Lung (tissue), 11 donors: ENCODE measurements at regions not wholly inside any gene's neighbourhood (a gene's known extent, or its start where the extent isn't known, plus 50 kb on each side); places are given as distances from the start of the nearest gene placed in this dataset.

ENCODE experiments used
- ATAC-seq: fragments of 200-7000 bp; cut with Tn5 transposase; one replicate; pipeline ENCODE4 v1.9.1; 2020; ENCODE audit warnings: moderate number of reproducible peaks; ENCODE audit not compliant: insufficient read depth, low FRiP score
- DNase-seq, 3 donors: peaks; one replicate each; pipeline ENCODE4 v3.0.0-alpha.2; 2013 to 2017
- H3K27ac ChIP-seq, 2 donors: one replicate each; pipeline ENCODE4 v1.5.1; 2013; ENCODE audit warnings: mild to moderate bottlenecking in 2 of 2, moderate library complexity in 2 of 2, control low read depth in 1 of 2, inconsistent platforms in 1 of 2, low read depth in 1 of 2, low read length in 1 of 2
- H3K27me3 ChIP-seq, 3 donors: one replicate each; pipeline ENCODE4 v1.5.1; 2013; ENCODE audit warnings: low read length in 2 of 3; ENCODE audit not compliant: control insufficient read depth in 3 of 3, insufficient read depth in 3 of 3
- H3K36me3 ChIP-seq, 4 donors: one replicate each; pipeline ENCODE4 v1.5.1; 2013; ENCODE audit warnings: low read length in 4 of 4, mild to moderate bottlenecking in 1 of 4, moderate library complexity in 1 of 4; ENCODE audit not compliant: control insufficient read depth in 4 of 4, insufficient read depth in 4 of 4
- H3K4me1 ChIP-seq, 5 donors: one replicate each; pipeline ENCODE4 v1.5.1; 2013; ENCODE audit warnings: low read length in 5 of 5, mild to moderate bottlenecking in 2 of 5, moderate library complexity in 1 of 5; ENCODE audit not compliant: control insufficient read depth in 5 of 5, insufficient read depth in 5 of 5
- H3K4me3 ChIP-seq: one replicate; pipeline ENCODE4 v1.5.1; 2013; ENCODE audit warnings: mild to moderate bottlenecking, control low read depth, moderate library complexity
- H3K9ac ChIP-seq, 2 donors: one replicate each; pipeline ENCODE4 v1.5.1; 2013; ENCODE audit warnings: low read length in 2 of 2, control low read depth in 1 of 2; ENCODE audit not compliant: insufficient read depth in 1 of 2
- H3K9me3 ChIP-seq, 4 donors: one replicate each; pipeline ENCODE4 v1.5.1; 2013; ENCODE audit warnings: low read length in 3 of 4, mild to moderate bottlenecking in 1 of 4, moderate library complexity in 1 of 4; ENCODE audit not compliant: control insufficient read depth in 4 of 4, insufficient read depth in 3 of 4
- CTCF ChIP-seq: IDR thresholded peaks from 2 replicates; pipeline ENCODE4 v1.5.1; 2012; ENCODE audit warnings: mild to moderate bottlenecking; ENCODE audit errors: control extremely low read depth, extremely low read depth
- WGBS, 2 donors: extraction: QIAGEN DNeasy Blood & Tissue Kit; methylation state at CpG; one replicate each; pipeline ENCODE4 v1.1.7; 2013; 5-methylcytosine and 5-hydroxymethylcytosine counted together
- donor health status: control.
- donor health status: control.
- donor health status: Bipolar disorder and iron deficiency.
- donor health status: healthy.
- donor health status: DM: yes; HTN: yes; CAD: no.

GRCh38 chr5:133714161-133714915, 102.0 kb upstream of the FSTL4 start:
- DNase-seq, result no peak
- Histone ChIP-seq H3K27me3 (no peaks in the 10 kb centered on the region), H3K9ac (no peak overlapping the region), H3K36me3 (no peaks in the 10 kb centered on the region), H3K4me1 (peaks cover 0 to 5% (median 0%) of the 10 kb centered on the region in 5 donors), H3K9me3 (no peaks in the 10 kb centered on the region), H3K27ac (no peak overlapping the region), H3K4me3 (no peak overlapping the region)
- no peak for TF ChIP-seq CTCF
- no peak for ATAC-seq
- 62 to 85% methylated on average over 12 of the region's 12 CpGs for WGBS, 2 donors

DNA sequence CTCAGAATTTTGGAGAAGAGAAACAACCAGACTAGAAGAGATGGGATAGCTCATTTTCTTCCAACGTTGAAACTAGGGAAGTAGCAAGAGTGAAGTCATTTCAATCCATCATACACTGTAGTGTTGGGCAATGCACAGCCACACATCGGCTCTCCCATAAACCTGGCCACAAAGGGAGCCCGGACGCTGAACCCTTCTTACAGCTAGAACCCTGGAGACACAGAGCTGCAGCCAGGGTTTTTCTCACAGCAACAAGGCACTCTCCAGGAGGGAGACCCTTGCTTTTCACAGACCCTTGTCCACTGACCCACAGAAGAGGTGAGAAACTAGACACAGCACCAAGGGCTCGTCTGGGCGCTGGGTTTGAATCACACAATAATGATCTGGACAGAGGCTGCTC, 101.4 kb upstream of the FSTL4 start:
- Histone ChIP-seq H3K27ac (no peak overlapping the region), H3K4me1 (peaks cover 0 to 6% (median 0%) of the 10 kb centered on the region in 5 donors), H3K36me3 (no peaks in the 10 kb centered on the region), H3K9ac (no peak overlapping the region), H3K9me3 (no peaks in the 10 kb centered on the region), H3K4me3 (no peak overlapping the region), H3K27me3 (no peaks in the 10 kb centered on the region)
- no peak for TF ChIP-seq CTCF
- ATAC-seq, result no peak
- no peak for DNase-seq
- 64 to 84% methylated on average over 6 of the region's 6 CpGs for WGBS, 2 donors

DNA sequence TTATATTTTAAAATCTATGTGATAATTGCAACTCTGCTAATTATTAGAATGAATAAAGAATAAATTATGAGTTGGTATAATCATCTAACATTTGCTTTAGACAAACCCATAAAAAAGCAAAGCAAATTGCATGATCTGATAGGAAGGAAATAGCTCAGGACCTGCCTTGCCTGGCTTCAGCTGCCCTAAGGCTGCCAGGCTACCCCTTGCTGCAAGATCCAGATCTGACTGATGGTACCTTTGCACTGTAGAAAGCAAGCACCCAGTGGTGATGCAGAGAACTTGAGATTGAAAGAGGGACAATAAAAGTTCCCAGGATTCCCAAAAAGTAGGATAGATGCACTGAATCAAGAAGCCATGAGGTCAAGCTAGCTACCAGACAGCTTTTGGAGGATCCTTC, 100.9 kb upstream of the FSTL4 start:
- ATAC-seq (no peak), DNase-seq (no peak)
- Histone ChIP-seq H3K9ac (no peak overlapping the region), H3K9me3 (no peaks in the 10 kb centered on the region), H3K4me3 (no peak overlapping the region), H3K27ac (no peak overlapping the region), H3K4me1 (peaks cover 0 to 6% (median 0%) of the 10 kb centered on the region in 5 donors), H3K27me3 (no peaks in the 10 kb centered on the region), H3K36me3 (no peaks in the 10 kb centered on the region)
- TF ChIP-seq CTCF, result no peak

DNA sequence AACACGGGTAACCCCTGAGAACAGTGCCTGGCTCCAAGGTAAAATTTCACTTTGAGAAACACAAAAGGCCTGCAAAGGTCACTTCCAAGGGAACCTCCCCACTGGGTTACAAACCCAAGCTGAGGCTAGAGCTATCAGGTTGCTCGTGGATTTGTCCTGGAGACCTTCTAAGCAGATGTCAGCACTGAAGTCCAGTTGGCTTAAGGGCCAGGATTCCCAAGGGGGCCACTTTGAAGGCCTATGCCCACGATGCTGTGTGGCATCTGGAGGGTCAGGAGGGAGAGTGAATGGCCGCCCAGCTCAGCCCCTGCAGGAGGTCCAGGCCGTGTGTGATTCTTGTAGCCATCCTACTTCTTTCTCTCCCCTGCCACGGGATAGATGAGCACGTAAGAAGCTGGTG, 100.2 kb upstream of the FSTL4 start:
- no peak for DNase-seq
- 75 to 89% methylated on average over 7 of the region's 7 CpGs for WGBS, 2 donors

More for the DNA sequence above, 100.2 kb upstream of the FSTL4 start:
- H3K27me3 ChIP-seq, result no peaks in the 10 kb centered on the region
- peaks cover 0 to 6% (median 0%) of the 10 kb centered on the region in 5 donors for H3K4me1 ChIP-seq
- no peak for TF ChIP-seq CTCF
- no peak overlapping the region for H3K27ac ChIP-seq
- no peak overlapping the region for H3K9ac ChIP-seq
- no peaks in the 10 kb centered on the region for H3K36me3 ChIP-seq
- no peak for ATAC-seq
- no peak overlapping the region for H3K4me3 ChIP-seq
- no peaks in the 10 kb centered on the region for H3K9me3 ChIP-seq
